ENCODE measurements at regions not wholly inside any gene's neighbourhood (a gene's known extent, or its start where the extent isn't known, plus 50 kb on each side); places are given as distances from the start of the nearest gene placed in this dataset.

DNA sequence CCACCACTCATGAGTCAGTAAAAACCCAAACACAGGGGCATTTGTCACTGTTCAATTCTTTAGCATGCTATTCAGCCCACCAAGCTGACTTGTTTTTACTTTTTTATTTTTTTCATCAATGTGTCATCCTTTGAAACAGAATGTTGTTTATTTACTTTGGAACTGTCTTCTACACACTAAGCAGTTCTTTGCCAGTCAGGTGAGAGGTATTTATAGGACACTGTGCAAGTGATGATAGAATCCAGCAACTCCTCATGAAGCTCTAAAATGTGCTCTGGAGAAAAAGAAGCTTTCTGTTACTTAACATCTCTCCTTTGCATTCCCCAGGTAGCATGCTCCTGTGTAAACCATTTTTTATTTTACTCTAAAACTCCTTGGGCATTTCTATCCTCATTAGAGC is 582.0 kb upstream of the TMPRSS15 start:
- TF ChIP-seq CTCF (IDR thresholded peaks at IDR 0.05; ENCODE audit: low read length) = no peak
- no peak for TF ChIP-seq EZH2 (optimal IDR thresholded peaks at IDR 0.05; ENCODE audit: low read depth, low read length)

All from MM.1S (cell line).